ENCODE measurements at regions not wholly inside any gene's neighbourhood (a gene's known extent, or its start where the extent isn't known, plus 50 kb on each side); places are given as distances from the start of the nearest gene placed in this dataset.

GRCh38 chr19:21626924-21627697 is 121.7 kb downstream of the ZNF429 start:
- no peak for DNase-seq
- Histone ChIP-seq H3K4me3 (ENCODE audit: low read depth, low read length) (no peak overlapping the region), H3K27me3 (replicated peaks; ENCODE audit: control insufficient read depth, insufficient read depth, low read length) (no peaks in the 10 kb centered on the region), H3K36me3 (ENCODE audit: control insufficient read depth, insufficient read depth, low read length) (no peaks in the 10 kb centered on the region), H3K9me3 (no peaks in the 10 kb centered on the region), H3K4me1 (no peaks in the 10 kb centered on the region)
- POLR2A ChIA-PET = no interaction called here
- Mint-ChIP-seq H3K36me3 (ENCODE audit: insufficient read depth, unreplicated experiment) (no peaks in the 10 kb centered on the region), H3K4me3 (ENCODE audit: unreplicated experiment) (no peak overlapping the region), H3K27me3 (ENCODE audit: insufficient read depth, unreplicated experiment) (no peaks in the 10 kb centered on the region), H3K4me1 (ENCODE audit: low read depth, unreplicated experiment) (no peaks in the 10 kb centered on the region), H3K9me3 (ENCODE audit: unreplicated experiment) (peaks cover 32% of the 10 kb centered on the region), H3K27ac (ENCODE audit: unreplicated experiment) (no peak overlapping the region)
- BruUV-seq (replicated peaks) = no TSS peak
- CTCF ChIA-PET = no interaction called here
- intact Hi-C loops (cut with micrococcal nuclease; ENCODE audit: unreplicated experiment) = no loop called here
- TF ChIP-seq CTCF (IDR thresholded peaks at IDR 0.05; ENCODE audit: insufficient read depth in 1 of 2, low read depth in 1 of 2, low read length in 1 of 2, severe bottlenecking in 1 of 2, unreplicated experiment in 1 of 2) = no peak

GRCh38 chr19:21626091-21626490 is 120.7 kb downstream of the ZNF429 start:
- TF ChIP-seq CTCF (IDR thresholded peaks at IDR 0.05; ENCODE audit: insufficient read depth in 1 of 2, low read depth in 1 of 2, low read length in 1 of 2, severe bottlenecking in 1 of 2, unreplicated experiment in 1 of 2) = no peak
- Mint-ChIP-seq H3K4me1 (ENCODE audit: low read depth, unreplicated experiment) (no peaks in the 10 kb centered on the region), H3K4me3 (ENCODE audit: unreplicated experiment) (no peak overlapping the region), H3K36me3 (ENCODE audit: insufficient read depth, unreplicated experiment) (no peaks in the 10 kb centered on the region), H3K27me3 (ENCODE audit: insufficient read depth, unreplicated experiment) (no peaks in the 10 kb centered on the region), H3K27ac (ENCODE audit: unreplicated experiment) (no peak overlapping the region), H3K9me3 (ENCODE audit: unreplicated experiment) (peaks cover 32% of the 10 kb centered on the region)
- DNase-seq = no peak
- Histone ChIP-seq H3K36me3 (ENCODE audit: control insufficient read depth, insufficient read depth, low read length) (no peaks in the 10 kb centered on the region), H3K4me1 (no peaks in the 10 kb centered on the region), H3K9me3 (no peaks in the 10 kb centered on the region), H3K27me3 (replicated peaks; ENCODE audit: control insufficient read depth, insufficient read depth, low read length) (no peaks in the 10 kb centered on the region), H3K4me3 (ENCODE audit: low read depth, low read length) (no peak overlapping the region)
- intact Hi-C loops (cut with micrococcal nuclease; ENCODE audit: unreplicated experiment) = no loop called here
- ChIA-PET POLR2A (no interaction called here), CTCF (no interaction called here)
- no TSS peak for BruUV-seq (replicated peaks)

- H3K36me3 ChIP-seq (ENCODE audit: control insufficient read depth, insufficient read depth, low read length) = no peaks in the 10 kb centered on the region
- no peaks in the 10 kb centered on the region for H3K9me3 ChIP-seq
- no peaks in the 10 kb centered on the region for H3K4me1 Mint-ChIP-seq (ENCODE audit: low read depth, unreplicated experiment)
- H3K27me3 ChIP-seq (replicated peaks; ENCODE audit: control insufficient read depth, insufficient read depth, low read length) = no peaks in the 10 kb centered on the region
- no peak overlapping the region for H3K4me3 ChIP-seq (ENCODE audit: low read depth, low read length)
- H3K36me3 Mint-ChIP-seq (ENCODE audit: insufficient read depth, unreplicated experiment) = peaks cover 2% of the 10 kb centered on the region
- no peak for TF ChIP-seq CTCF (IDR thresholded peaks at IDR 0.05; ENCODE audit: insufficient read depth in 1 of 2, low read depth in 1 of 2, low read length in 1 of 2, severe bottlenecking in 1 of 2, unreplicated experiment in 1 of 2)
- DNase-seq = no peak
- no peak overlapping the region for H3K4me3 Mint-ChIP-seq (ENCODE audit: unreplicated experiment)
- H3K4me1 ChIP-seq = no peaks in the 10 kb centered on the region
- H3K27ac Mint-ChIP-seq (ENCODE audit: unreplicated experiment) = no peak overlapping the region
- BruUV-seq (replicated peaks) = no TSS peak
- intact Hi-C loops (cut with micrococcal nuclease; ENCODE audit: unreplicated experiment) = no loop called here
- ChIA-PET POLR2A (no interaction called here), CTCF (no interaction called here)
- no peaks in the 10 kb centered on the region for H3K27me3 Mint-ChIP-seq (ENCODE audit: insufficient read depth, unreplicated experiment)
- H3K9me3 Mint-ChIP-seq (ENCODE audit: unreplicated experiment) = peaks cover 17% of the 10 kb centered on the region
These were observed 117.5 kb downstream of the ZNF429 start for GRCh38 chr19:21622920-21623319.

All from Caco-2 (cell line).